Activated T-helper 17 cell treated with anti-CD3 and anti-CD28 coated beads, Interleukin-2, amount 50 U/mL, for 72 hours (primary cell): ENCODE measurements at regions not wholly inside any gene's neighbourhood (a gene's known extent, or its start where the extent isn't known, plus 50 kb on each side); places are given as distances from the start of the nearest gene placed in this dataset.

Experiments
- ATAC-seq: fragments of 150-1000 bp; cut with Tn5 transposase; replicated peaks from 2 replicates; pipeline ENCODE4 v1.10.0; 2021; ENCODE audit warnings: mild to moderate bottlenecking, moderate library complexity
- H3K27ac Mint-ChIP-seq: one replicate; pipeline ENCODE4 v1.8.0; 2022; ENCODE audit warnings: mixed read lengths
- H3K27me3 Mint-ChIP-seq: one replicate; pipeline ENCODE4 v1.8.0; 2022; ENCODE audit warnings: mixed read lengths
- H3K36me3 Mint-ChIP-seq: one replicate; pipeline ENCODE4 v1.8.0; 2022; ENCODE audit warnings: low read depth, mild to moderate bottlenecking, mixed read lengths
- H3K4me1 Mint-ChIP-seq: one replicate; pipeline ENCODE4 v1.8.0; 2022; ENCODE audit warnings: mixed read lengths
- H3K4me3 Mint-ChIP-seq: one replicate; pipeline ENCODE4 v1.8.0; 2022; ENCODE audit warnings: mild to moderate bottlenecking, mixed read lengths
- H3K9me3 Mint-ChIP-seq: one replicate; pipeline ENCODE4 v1.8.0; 2022; ENCODE audit warnings: mixed read lengths

DNA sequence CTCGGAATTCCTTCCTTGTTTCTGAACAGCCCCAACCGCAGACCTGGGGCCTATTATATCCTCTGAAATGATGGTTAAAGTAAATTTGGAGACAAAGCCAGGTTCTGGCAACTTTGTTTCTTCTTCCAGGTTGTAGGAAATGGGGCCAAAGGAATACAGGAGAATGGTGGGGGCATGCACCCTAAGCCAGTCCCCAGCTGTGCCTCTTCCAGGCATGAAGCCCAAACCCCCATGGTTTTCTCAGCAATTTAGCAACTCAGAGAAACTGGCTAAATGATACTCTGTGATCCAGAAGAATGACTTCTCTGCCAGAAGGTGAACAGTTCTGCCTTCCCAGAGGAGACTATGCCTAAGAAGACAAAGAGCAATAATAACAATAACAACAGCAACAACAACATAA lies 635.0 kb upstream of the FANCL start:
- Mint-ChIP-seq H3K9me3 (no peaks in the 10 kb centered on the region), H3K27ac (no peak overlapping the region), H3K36me3 (no peaks in the 10 kb centered on the region), H3K27me3 (no peaks in the 10 kb centered on the region), H3K4me1 (no peaks in the 10 kb centered on the region), H3K4me3 (no peak overlapping the region)
- no peak for ATAC-seq

DNA sequence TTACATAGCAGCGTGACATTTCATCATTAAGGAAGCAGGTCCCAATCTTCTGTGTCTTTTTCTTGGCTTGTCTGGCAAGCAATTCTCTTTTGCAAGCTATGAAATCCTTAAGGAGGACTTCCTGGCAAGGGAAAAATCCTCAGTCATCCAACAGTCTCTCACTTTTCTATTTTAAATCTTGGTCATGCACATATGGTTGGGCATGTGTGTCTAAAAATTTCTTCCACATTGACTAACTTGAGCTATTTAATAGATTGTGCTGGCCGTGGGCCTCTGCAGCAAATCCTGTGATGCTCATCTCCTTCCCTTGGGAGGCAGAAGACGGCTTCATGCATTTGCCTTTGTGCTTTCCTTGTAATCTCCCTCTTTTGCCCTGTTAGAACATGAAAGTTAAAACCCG lies 634.3 kb upstream of the FANCL start:
- Mint-ChIP-seq H3K4me3 (no peak overlapping the region), H3K4me1 (no peaks in the 10 kb centered on the region), H3K27ac (no peak overlapping the region), H3K27me3 (no peaks in the 10 kb centered on the region), H3K9me3 (no peaks in the 10 kb centered on the region), H3K36me3 (no peaks in the 10 kb centered on the region)
- no peak for ATAC-seq

DNA sequence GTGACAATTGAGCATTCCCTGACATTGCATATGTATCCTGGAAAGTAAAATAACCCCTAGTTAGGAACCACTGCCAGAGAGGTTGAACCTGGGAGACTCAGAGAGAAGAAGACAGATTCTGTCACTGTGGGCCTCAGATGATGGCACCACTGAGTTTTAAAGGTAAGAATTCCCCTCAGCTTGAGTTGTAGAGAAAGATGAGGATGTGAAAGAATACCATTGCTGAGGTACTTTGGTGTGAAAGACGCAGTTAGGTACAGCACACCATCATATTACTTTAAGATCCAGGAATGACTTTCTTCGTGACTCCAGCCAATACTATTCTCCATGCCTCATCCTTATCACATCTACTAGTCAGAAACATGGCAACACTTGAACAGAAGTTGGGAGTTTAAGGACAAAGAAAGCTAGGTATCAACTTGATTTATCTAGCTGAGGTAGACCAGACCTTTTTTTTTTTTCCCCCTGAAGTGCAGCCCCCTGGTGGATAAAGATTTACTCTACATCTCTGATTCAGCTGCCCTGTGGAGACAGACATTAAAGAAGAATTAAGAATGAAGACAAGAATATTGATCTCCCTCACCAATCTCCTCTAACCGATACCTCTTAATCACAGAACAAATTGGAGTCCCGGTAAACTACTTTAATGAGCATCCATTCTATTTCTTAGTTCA lies 630.5 kb upstream of the FANCL start:
- Mint-ChIP-seq H3K4me1 (no peaks in the 10 kb centered on the region), H3K4me3 (no peak overlapping the region), H3K27ac (no peak overlapping the region), H3K36me3 (no peaks in the 10 kb centered on the region), H3K9me3 (no peaks in the 10 kb centered on the region), H3K27me3 (no peaks in the 10 kb centered on the region)
- no peak for ATAC-seq

DNA sequence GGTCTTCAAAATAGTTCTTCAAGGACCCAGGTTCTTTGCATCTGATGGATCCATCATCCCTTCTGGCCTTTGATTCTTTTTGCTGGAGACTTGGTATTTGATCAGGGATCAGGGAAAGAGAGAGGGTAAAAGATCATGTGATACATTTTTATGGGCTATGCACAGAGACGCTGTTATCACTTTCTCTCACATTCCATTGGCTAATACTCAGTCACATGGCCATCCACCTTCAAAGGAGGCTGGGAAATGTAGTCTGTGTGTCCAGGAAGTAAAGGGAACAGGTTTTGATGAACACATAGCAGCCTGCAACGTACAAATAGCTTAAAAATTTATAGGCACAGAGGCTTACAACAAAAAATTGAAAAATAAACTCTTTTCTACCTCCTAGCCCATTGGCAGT lies 629.6 kb upstream of the FANCL start:
- Mint-ChIP-seq H3K4me1 (no peaks in the 10 kb centered on the region), H3K4me3 (no peak overlapping the region), H3K27ac (no peak overlapping the region), H3K36me3 (no peaks in the 10 kb centered on the region), H3K9me3 (no peaks in the 10 kb centered on the region), H3K27me3 (no peaks in the 10 kb centered on the region)
- no peak for ATAC-seq

DNA sequence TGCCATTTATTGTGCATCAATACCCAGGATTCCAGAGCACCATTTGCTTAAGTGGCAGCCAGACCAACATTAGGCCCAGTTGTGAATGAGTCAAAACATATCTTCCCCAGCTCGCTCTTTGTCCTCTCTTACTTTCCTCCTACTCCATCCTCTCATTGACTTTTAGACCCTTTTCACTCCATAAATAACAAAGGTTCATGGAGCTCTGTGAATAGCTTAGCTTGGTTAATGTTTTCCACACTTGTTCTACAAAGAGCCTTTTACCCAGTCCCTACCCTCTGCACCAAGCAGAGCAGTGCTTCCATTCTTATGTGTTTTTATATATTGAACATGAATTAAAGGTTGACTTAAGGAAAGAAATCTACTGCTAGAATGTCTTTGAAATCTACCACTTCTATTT lies 625.8 kb upstream of the FANCL start:
- Mint-ChIP-seq H3K27ac (no peak overlapping the region), H3K27me3 (no peaks in the 10 kb centered on the region), H3K9me3 (no peaks in the 10 kb centered on the region), H3K4me3 (no peak overlapping the region), H3K4me1 (no peaks in the 10 kb centered on the region), H3K36me3 (no peaks in the 10 kb centered on the region)
- ATAC-seq = no peak

DNA sequence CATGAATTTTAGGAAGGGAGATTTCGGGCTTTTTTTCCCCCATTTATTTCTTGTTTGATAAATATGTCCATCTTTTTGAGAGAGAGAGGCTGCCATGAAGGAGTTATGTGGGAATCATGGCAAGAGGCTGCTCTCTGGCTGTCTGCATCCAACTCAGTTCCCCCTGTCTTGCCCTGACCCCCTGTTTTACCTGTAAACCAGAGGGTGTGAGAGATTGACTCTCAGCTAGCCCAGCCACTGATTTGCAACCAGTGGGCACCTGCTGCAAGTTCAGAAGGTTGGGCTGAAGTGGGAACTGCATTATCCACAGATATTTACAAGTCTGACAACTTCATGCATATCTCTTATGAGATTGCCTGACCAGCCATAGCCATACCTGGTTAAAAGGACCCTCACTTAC lies 625.4 kb upstream of the FANCL start:
- Mint-ChIP-seq H3K27ac (no peak overlapping the region), H3K27me3 (no peaks in the 10 kb centered on the region), H3K4me3 (no peak overlapping the region), H3K9me3 (no peaks in the 10 kb centered on the region), H3K36me3 (no peaks in the 10 kb centered on the region), H3K4me1 (no peaks in the 10 kb centered on the region)
- ATAC-seq = no peak

- no peak overlapping the region for H3K4me3 Mint-ChIP-seq
- no peak for ATAC-seq
These were observed 624.9 kb upstream of the FANCL start for GRCh38 chr2:58866040-58866439.

DNA sequence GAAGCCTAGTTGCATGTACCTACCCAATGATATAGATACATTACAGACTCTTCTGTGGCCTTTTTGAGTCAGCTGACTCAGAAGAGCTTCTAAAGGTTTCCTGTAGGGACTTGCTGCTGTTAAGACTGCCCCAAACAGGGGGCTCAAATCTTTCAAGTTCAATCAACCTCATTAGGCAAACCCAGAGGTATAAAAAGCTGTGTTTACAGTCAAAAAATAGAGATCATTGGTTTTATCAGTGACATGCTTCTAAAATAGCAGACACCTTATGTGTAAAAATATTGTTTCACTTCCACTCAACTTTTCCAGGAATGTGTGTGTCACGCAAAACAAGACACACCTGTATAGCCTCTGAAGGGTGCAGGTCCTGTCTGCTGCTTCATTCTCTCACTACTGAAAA lies 624.3 kb upstream of the FANCL start:
- Mint-ChIP-seq H3K36me3 (no peaks in the 10 kb centered on the region), H3K9me3 (no peaks in the 10 kb centered on the region), H3K4me3 (no peak overlapping the region), H3K27ac (no peak overlapping the region), H3K27me3 (no peaks in the 10 kb centered on the region), H3K4me1 (no peaks in the 10 kb centered on the region)
- ATAC-seq = no peak

More at GRCh38 chr2:58866040-58866439, 624.9 kb upstream of the FANCL start:
- no peak overlapping the region for H3K27ac Mint-ChIP-seq
- H3K9me3 Mint-ChIP-seq = no peaks in the 10 kb centered on the region
- no peaks in the 10 kb centered on the region for H3K4me1 Mint-ChIP-seq
- H3K36me3 Mint-ChIP-seq = no peaks in the 10 kb centered on the region
- H3K27me3 Mint-ChIP-seq = no peaks in the 10 kb centered on the region

GRCh38 chr2:58862244-58862643 lies 621.1 kb upstream of the FANCL start:
- Mint-ChIP-seq H3K9me3 (no peaks in the 10 kb centered on the region), H3K27me3 (no peaks in the 10 kb centered on the region), H3K4me1 (no peaks in the 10 kb centered on the region), H3K36me3 (no peaks in the 10 kb centered on the region), H3K27ac (no peak overlapping the region), H3K4me3 (no peak overlapping the region)
- ATAC-seq = no peak

DNA sequence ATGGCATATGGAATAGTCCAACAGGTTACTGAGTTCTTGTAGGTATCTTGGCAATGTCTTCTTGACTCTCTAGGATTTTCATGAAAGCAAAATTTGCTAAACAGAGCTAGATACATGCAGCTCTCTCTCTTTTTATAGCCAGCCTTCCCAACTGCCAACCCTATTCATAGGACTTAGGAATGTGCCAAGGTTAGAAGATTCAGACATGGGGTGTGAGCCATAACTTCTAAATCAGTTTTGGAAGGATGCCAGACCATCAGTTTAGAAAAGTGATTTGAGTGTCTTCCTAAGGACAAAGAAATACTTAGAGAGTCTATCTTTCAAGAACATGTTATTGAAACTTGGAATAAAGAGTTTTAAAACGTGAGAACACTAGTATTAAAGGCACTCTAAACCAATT lies 619.5 kb upstream of the FANCL start:
- Mint-ChIP-seq H3K4me3 (no peak overlapping the region), H3K27ac (no peak overlapping the region), H3K4me1 (no peaks in the 10 kb centered on the region), H3K36me3 (no peaks in the 10 kb centered on the region), H3K27me3 (no peaks in the 10 kb centered on the region), H3K9me3 (no peaks in the 10 kb centered on the region)
- ATAC-seq = no peak

DNA sequence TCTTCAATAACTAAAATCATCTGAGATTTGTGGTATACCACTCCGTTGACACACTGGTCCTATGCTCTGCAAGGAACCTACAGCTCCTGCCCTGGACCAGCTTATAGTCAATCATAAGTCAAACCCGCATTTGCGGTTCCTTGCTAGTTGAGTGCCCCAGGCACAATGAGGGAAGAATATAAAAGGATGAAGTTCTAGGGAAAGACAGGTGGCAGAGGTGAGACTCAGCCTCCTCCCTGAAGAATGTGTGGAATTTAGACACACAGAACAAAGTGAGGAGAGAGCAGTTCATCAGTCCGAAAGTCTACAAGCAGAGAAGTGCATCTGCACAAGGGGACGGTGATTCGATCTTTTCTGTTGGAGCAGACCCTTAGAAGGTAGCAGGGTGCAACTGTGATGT lies 615.0 kb upstream of the FANCL start:
- H3K4me3 Mint-ChIP-seq = no peak overlapping the region
- no peaks in the 10 kb centered on the region for H3K36me3 Mint-ChIP-seq
- H3K4me1 Mint-ChIP-seq = no peaks in the 10 kb centered on the region
- no peaks in the 10 kb centered on the region for H3K27me3 Mint-ChIP-seq
- no peak for ATAC-seq
- peaks cover 2% of the 10 kb centered on the region for H3K9me3 Mint-ChIP-seq
- H3K27ac Mint-ChIP-seq = no peak overlapping the region

GRCh38 chr2:58853420-58853819 lies 612.3 kb upstream of the FANCL start:
- H3K27me3 Mint-ChIP-seq = no peaks in the 10 kb centered on the region
- H3K4me3 Mint-ChIP-seq = no peak overlapping the region
- ATAC-seq = no peak
- no peaks in the 10 kb centered on the region for H3K36me3 Mint-ChIP-seq
- peaks cover 3% of the 10 kb centered on the region for H3K9me3 Mint-ChIP-seq
- H3K4me1 Mint-ChIP-seq = no peaks in the 10 kb centered on the region
- H3K27ac Mint-ChIP-seq = no peak overlapping the region

- Mint-ChIP-seq H3K27me3 (no peaks in the 10 kb centered on the region), H3K9me3 (peaks cover 3% of the 10 kb centered on the region), H3K4me1 (no peaks in the 10 kb centered on the region), H3K36me3 (no peaks in the 10 kb centered on the region), H3K4me3 (no peak overlapping the region), H3K27ac (no peak overlapping the region)
- no peak for ATAC-seq
These were observed 611.8 kb upstream of the FANCL start for GRCh38 chr2:58852905-58853304.

GRCh38 chr2:58852243-58852642 lies 611.1 kb upstream of the FANCL start:
- H3K9me3 Mint-ChIP-seq = peaks cover 3% of the 10 kb centered on the region
- ATAC-seq = no peak
- H3K4me3 Mint-ChIP-seq = no peak overlapping the region
- no peaks in the 10 kb centered on the region for H3K36me3 Mint-ChIP-seq
- H3K27ac Mint-ChIP-seq = no peak overlapping the region
- no peaks in the 10 kb centered on the region for H3K27me3 Mint-ChIP-seq
- no peaks in the 10 kb centered on the region for H3K4me1 Mint-ChIP-seq

- no peak for ATAC-seq
- Mint-ChIP-seq H3K9me3 (peaks cover 3% of the 10 kb centered on the region), H3K4me1 (no peaks in the 10 kb centered on the region), H3K36me3 (no peaks in the 10 kb centered on the region), H3K27ac (no peak overlapping the region), H3K27me3 (peaks cover 3% of the 10 kb centered on the region), H3K4me3 (no peak overlapping the region)
These were observed 610.5 kb upstream of the FANCL start for GRCh38 chr2:58851598-58851997.

DNA sequence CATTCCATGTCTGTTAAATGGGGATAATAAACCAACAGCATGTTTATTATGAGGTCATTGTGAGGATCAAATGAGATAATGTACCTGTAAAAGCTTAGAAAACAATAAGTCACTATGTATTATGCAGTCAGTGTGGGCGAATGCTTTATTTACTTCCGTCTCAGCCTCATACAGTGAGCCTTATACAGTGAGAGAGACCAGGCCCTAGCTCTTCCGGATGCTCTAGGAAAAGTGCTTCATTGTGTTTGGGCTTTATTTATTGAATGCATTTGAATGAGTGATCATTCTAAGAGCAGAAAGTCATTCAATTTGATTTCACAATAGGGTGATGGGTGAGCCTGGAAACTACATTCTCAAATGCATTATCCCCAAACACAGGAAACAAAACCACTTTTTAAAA lies 603.9 kb upstream of the FANCL start:
- H3K4me1 Mint-ChIP-seq = no peaks in the 10 kb centered on the region
- no peak overlapping the region for H3K27ac Mint-ChIP-seq
- no peak overlapping the region for H3K4me3 Mint-ChIP-seq
- ATAC-seq = no peak
- H3K36me3 Mint-ChIP-seq = no peaks in the 10 kb centered on the region
- H3K9me3 Mint-ChIP-seq = no peaks in the 10 kb centered on the region
- peaks cover 3% of the 10 kb centered on the region for H3K27me3 Mint-ChIP-seq
